ENCODE measurements at regions not wholly inside any gene's neighbourhood (a gene's known extent, or its start where the extent isn't known, plus 50 kb on each side); places are given as distances from the start of the nearest gene placed in this dataset.

DNA sequence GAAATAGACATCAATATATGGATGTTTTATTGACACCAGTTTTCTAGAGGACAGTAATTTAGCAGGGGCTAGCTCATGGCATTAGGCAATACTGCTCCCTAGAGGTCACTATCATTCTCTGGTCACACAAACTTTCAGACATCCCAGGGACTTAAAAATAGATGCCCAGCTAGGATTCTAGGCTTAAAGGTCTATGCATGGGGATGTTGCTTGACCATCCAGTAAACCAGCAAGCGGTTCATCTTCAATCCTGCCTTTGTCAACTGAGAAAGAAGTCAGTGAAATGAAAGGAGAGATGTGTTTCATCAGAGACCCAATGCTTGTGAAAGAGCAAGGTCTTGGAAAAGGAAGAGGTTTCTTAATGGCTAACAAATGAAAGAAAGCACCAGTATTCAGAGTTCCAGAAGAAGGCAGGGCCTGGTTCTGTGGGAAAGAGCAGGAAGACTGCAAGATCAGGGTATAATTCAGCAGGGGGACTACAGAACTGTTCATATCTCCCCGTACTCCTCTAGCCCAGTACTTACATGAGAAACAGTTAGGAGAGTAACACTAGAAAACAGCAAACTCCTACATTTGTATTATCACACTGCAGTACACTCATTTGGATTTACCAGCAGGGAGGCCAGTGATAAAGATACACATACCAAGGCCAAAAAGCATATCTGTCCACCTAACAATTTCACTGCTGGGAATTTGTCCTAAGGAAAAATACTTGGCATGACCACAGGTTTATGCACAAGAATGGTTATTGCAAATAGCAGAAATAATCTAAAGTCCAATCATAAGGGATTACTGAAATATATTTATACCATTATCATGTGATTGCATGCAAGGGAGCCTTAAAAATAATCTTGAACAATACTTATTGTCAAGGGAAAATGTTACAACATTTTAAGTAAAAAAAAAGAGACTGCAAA lies 151.4 kb upstream of the LAMA2 start:
- ChIA-PET POLR2A (ENCODE audit: unreplicated experiment) (no interaction called here), CTCF (interaction anchor here (0.6 to 1.5 kb wide), 4 partner anchors 80 to 261 kb away, joined by 3 to 4 read pairs (median 3); partner anchors contain the start of gene PTPRK)
- no peak overlapping the region for H2AFZ ChIP-seq (ENCODE audit: low read length)
- H3K4me3 ChIP-seq (ENCODE audit: low read length): no peak overlapping the region
- no peaks in the 10 kb centered on the region for H3F3A ChIP-seq (ENCODE audit: low read length, unreplicated experiment)
- no peaks in the 10 kb centered on the region for H3K79me2 ChIP-seq (ENCODE audit: low read length)
- BruUV-seq (replicated peaks): no TSS peak
- H3K9ac ChIP-seq (ENCODE audit: low read length): no peak overlapping the region
- H4K20me1 ChIP-seq (ENCODE audit: low read length): no peaks in the 10 kb centered on the region
- DNase-seq: peak; percentile 65
- no peaks in the 10 kb centered on the region for H3K9me2 ChIP-seq (replicated peaks; ENCODE audit: low read length)
- H3K27ac ChIP-seq (ENCODE audit: low read length): no peak overlapping the region
- intact Hi-C loops (cut with micrococcal nuclease): loop anchor here (2.0 to 10.0 kb wide), 5 partner anchors 213 to 995 kb away; no protein-coding TSS in a partner anchor
- TF ChIP-seq, protein P1, sequence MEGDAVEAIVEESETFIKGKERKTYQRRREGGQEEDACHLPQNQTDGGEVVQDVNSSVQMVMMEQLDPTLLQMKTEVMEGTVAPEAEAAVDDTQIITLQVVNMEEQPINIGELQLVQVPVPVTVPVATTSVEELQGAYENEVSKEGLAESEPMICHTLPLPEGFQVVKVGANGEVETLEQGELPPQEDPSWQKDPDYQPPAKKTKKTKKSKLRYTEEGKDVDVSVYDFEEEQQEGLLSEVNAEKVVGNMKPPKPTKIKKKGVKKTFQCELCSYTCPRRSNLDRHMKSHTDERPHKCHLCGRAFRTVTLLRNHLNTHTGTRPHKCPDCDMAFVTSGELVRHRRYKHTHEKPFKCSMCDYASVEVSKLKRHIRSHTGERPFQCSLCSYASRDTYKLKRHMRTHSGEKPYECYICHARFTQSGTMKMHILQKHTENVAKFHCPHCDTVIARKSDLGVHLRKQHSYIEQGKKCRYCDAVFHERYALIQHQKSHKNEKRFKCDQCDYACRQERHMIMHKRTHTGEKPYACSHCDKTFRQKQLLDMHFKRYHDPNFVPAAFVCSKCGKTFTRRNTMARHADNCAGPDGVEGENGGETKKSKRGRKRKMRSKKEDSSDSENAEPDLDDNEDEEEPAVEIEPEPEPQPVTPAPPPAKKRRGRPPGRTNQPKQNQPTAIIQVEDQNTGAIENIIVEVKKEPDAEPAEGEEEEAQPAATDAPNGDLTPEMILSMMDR (conservative IDR thresholded peaks at IDR 0.05; ENCODE audit: low read depth, low read length): peak; percentile 77
- no peak for TF ChIP-seq EZH2phosphoT487 (IDR thresholded peaks at IDR 0.05; ENCODE audit: borderline replicate concordance, low read length)
- TF ChIP-seq EZH2 (IDR thresholded peaks at IDR 0.05; ENCODE audit: low read length, unreplicated experiment): no peak
- no peaks in the 10 kb centered on the region for H3K36me3 ChIP-seq (ENCODE audit: low read depth, low read length)
- no peaks in the 10 kb centered on the region for H3K4me1 ChIP-seq (ENCODE audit: insufficient read depth, low read length)
- no peaks in the 10 kb centered on the region for H3K9me3 ChIP-seq (ENCODE audit: low read length)
- peak; percentile 74 for ATAC-seq
- no peaks in the 10 kb centered on the region for H3K27me3 ChIP-seq (ENCODE audit: low read length)
- H3K4me2 ChIP-seq (ENCODE audit: low read length): no peak overlapping the region

DNA sequence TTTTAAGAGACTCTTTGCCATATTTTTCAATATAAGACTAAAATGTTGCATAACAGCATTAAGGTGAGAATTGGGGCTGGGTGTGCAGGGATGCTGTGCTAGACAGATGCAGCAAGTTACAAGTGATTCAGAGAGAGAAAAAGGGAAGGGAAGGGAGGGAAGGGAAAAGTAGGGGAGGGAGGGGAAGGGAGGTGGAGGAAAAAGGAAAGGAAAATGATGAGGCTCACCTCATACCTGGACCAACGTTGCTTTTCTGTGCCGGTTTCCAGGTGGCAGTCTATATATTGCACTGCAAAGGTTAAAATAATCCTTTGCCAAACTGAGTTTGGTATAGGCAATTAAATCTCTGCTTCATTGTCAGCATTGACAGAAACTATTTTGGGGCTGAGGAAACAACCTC lies 155.4 kb upstream of the LAMA2 start:
- Histone ChIP-seq H3K79me2 (ENCODE audit: low read length) (no peaks in the 10 kb centered on the region), H3K36me3 (ENCODE audit: low read depth, low read length) (no peaks in the 10 kb centered on the region), H4K20me1 (ENCODE audit: low read length) (no peaks in the 10 kb centered on the region), H3K4me1 (ENCODE audit: insufficient read depth, low read length) (peaks cover 26% of the 10 kb centered on the region), H3K9ac (ENCODE audit: low read length) (no peak overlapping the region), H3K4me3 (ENCODE audit: low read length) (no peak overlapping the region), H2AFZ (ENCODE audit: low read length) (no peak overlapping the region), H3K27me3 (ENCODE audit: low read length) (no peaks in the 10 kb centered on the region), H3K9me3 (ENCODE audit: low read length) (no peaks in the 10 kb centered on the region), H3K9me2 (replicated peaks; ENCODE audit: low read length) (no peaks in the 10 kb centered on the region), H3K4me2 (ENCODE audit: low read length) (no peak overlapping the region), H3K27ac (ENCODE audit: low read length) (no peak overlapping the region), H3F3A (ENCODE audit: low read length, unreplicated experiment) (no peaks in the 10 kb centered on the region)
- no peak for ATAC-seq
- BruUV-seq (replicated peaks): no TSS peak
- POLR2A ChIA-PET (ENCODE audit: unreplicated experiment): no interaction called here
- CTCF ChIA-PET: no interaction called here
- intact Hi-C loops (cut with micrococcal nuclease): no loop called here
- TF ChIP-seq, protein P1 (conservative IDR thresholded peaks at IDR 0.05; ENCODE audit: low read depth, low read length): no peak
- TF ChIP-seq EZH2 (IDR thresholded peaks at IDR 0.05; ENCODE audit: low read length, unreplicated experiment): no peak
- TF ChIP-seq EZH2phosphoT487 (IDR thresholded peaks at IDR 0.05; ENCODE audit: borderline replicate concordance, low read length): no peak
- no peak for DNase-seq
